ENCODE measurements at regions not wholly inside any gene's neighbourhood (a gene's known extent, or its start where the extent isn't known, plus 50 kb on each side); places are given as distances from the start of the nearest gene placed in this dataset.

GRCh38 chr17:33651686-33652085 is 358.6 kb upstream of the ASIC2 start:
- no peak for ATAC-seq

- no peak for ATAC-seq
Measured at GRCh38 chr17:33652731-33653398, 359.8 kb upstream of the ASIC2 start.

DNA sequence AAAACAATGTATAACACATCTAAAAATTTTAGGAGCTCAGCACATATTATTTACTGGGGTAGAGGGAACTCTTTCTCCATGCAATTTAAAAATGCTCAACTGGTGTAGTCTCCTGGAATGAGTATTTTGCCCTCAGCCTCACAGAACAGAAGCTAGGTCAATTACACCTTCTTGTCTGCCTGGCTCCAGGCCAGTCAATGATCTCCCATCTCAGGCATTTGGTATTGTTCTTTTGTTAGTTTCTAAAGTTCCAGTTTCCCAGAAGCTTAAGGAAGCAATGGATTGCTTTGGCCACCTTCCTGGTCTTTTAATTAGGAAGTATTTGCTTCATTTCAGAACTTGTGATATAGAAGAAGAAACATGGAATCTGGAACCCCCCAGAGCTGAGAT is 360.3 kb upstream of the ASIC2 start:
- ATAC-seq: no peak

DNA sequence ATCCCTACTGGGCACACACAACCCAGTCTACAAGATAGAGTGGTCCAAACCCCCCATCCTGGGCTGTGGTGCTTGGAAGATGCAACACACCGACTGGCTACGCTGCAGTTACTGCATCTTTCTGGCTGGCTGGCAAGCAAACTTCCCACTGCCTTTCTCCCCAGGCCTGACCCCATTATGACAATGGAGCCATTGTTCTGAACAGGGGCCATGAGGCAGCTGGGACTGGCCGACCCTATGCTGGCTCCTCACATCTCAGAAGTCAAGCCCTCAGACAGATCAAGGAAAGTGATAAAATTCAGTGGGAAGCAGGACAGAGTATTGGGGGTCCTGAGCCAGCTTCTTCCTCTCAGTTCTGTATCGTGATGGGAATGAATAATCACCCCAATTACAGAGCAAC is 364.1 kb upstream of the ASIC2 start:
- ATAC-seq: no peak

DNA sequence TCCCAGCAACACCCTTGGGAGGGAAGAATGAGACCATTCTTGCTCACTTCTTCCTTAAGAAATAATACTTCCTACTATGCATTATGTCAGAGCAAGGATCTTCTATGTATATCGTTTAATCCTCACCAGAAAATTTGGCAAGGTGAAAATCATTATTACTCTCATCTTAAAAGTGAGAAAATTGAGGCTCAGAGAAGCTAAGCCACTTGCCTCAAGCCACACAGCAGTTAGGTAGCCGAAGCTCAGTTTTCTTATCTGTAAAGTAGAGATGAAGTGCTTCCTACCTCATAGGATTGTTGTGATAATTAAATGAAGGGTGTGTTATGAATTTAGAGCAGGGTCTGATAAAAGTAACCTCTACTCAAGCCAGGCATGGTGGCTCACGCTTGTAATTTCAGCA is 368.9 kb upstream of the ASIC2 start:
- no peak for ATAC-seq

- ATAC-seq: no peak
Measured at GRCh38 chr17:33664116-33664840, 371.2 kb upstream of the ASIC2 start.

GRCh38 chr17:33667052-33667509 is 374.0 kb upstream of the ASIC2 start:
- ATAC-seq: peak; percentile 64 to 74

- ATAC-seq: no peak
Measured at GRCh38 chr17:33667671-33668070, 374.6 kb upstream of the ASIC2 start.

DNA sequence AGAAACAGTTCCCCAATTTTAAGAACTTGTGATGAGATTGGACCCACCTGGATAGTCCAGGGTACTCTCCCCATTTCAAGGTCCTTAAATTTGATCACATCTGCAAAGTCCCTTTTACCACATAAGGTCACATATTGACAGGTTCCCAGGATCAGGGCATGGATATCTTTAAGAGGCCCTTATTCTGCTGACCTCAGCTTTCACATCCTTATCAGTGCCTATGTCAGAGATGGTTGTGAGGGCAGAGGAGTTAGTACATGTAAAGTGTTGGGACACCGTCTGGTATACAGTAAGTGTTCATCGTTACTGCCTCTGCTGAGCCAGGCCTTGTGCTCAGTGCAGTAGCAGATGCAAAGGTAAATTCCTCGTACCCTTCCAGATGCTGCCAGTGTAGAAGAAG is 375.4 kb upstream of the ASIC2 start:
- no peak for ATAC-seq

- ATAC-seq: no peak
Measured at GRCh38 chr17:33671491-33671890, 378.4 kb upstream of the ASIC2 start.

DNA sequence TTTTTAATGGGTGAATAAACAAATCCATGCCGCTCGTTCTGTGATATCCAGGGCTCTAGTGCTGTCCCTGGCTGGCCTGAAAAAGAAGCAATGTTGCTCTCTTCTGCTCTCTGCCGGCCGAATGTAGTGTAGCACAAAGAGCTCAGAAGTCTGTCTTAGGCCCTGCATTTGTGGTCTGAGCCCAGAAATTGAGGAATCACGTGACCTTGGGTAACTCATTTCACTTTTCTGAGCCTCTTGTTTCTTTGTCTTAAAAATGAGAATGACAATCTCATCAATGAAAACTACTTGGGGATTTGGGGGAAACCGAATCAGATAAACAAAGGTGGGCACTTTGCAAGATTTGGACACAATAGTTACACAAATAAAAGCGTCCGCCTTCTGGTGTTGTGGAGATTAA is 381.6 kb upstream of the ASIC2 start:
- ATAC-seq: no peak

GRCh38 chr17:33676444-33676843 is 383.3 kb upstream of the ASIC2 start:
- ATAC-seq: no peak

DNA sequence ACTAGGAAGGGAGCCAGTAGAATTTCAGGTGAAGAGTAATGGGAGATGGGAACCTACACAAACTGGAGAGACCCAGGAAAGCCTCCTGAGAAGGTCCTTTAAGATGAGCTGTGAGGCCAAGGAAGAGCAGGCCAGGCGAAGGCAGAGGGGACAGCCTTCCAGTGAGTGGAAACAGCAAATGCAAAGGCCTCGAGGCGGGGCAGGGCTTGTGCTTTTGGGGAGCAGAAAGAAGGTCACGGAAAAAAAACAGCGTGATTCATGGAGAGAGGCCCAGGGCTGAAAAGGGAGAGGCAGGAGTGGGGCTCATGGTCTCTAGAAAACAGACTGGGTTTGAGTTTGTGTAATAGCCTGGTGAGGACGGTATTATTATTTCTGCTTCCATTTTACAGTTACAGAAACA is 386.5 kb upstream of the ASIC2 start:
- no peak for ATAC-seq

DNA sequence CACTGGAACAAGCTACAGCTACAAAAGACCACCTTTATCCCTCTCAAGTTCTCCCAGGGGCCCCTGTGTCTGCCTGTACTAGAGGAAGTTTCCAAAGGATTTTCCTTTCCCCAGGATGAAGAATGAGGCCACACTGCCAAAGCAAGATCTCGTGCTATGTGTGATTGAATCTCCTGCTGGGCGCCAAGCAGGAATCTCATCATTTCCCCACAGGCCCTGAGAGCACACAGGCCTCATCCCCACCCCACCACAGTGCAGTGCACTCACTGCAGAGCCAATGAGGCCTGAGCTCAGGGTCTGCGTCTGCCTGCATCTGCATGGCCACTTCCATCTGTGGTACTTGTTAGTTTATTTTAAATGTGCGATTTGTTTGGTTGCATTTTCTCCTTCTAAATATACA is 387.4 kb upstream of the ASIC2 start:
- no peak for ATAC-seq

DNA sequence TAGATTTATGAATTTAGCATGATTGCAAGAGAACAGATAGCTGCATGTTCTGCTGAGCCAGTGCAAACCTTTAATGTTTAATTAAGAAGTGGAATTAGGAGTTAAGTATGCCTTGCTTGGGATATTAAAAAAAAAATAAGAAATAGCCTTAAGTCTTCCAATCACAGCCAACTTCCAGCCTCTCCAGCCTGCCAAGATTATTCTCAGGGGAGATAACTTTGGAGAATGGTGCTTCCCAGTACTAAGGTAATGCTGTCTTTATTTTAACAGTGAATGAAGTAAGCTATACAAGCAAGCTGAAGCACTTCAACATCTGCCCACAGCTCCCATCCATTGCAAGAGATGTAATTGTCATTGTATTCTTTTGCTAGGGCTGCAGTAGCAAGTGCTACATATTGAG is 389.5 kb upstream of the ASIC2 start:
- ATAC-seq: no peak

GRCh38 chr17:33684735-33685134 is 391.6 kb upstream of the ASIC2 start:
- no peak for ATAC-seq

GRCh38 chr17:33686171-33686570 is 393.1 kb upstream of the ASIC2 start:
- no peak for ATAC-seq

- ATAC-seq: no peak
Measured at GRCh38 chr17:33687831-33688230, 394.7 kb upstream of the ASIC2 start.

- no peak for ATAC-seq
Measured at GRCh38 chr17:33688771-33689170, 395.7 kb upstream of the ASIC2 start.

DNA sequence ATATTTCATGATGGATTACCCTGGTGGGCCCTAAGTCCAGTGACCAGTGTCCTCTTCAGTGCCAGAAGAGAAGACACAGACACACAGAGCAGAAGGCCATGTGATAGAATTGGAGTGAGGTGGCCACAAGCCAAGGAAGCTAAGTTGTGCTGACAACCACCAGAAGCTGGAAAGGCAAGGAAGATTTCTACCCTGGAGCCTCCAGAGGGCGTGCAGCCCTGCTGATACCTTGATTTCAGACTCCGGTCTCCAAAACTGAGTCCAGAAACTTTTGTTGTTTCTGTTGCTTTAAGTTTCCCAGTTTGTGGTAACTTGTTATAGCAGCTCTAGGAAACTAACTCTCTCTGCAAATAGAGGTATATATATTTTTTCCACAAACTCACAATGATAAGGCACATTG is 396.6 kb upstream of the ASIC2 start:
- ATAC-seq: no peak

GRCh38 chr17:33695431-33695830 is 402.3 kb upstream of the ASIC2 start:
- no peak for ATAC-seq

DNA sequence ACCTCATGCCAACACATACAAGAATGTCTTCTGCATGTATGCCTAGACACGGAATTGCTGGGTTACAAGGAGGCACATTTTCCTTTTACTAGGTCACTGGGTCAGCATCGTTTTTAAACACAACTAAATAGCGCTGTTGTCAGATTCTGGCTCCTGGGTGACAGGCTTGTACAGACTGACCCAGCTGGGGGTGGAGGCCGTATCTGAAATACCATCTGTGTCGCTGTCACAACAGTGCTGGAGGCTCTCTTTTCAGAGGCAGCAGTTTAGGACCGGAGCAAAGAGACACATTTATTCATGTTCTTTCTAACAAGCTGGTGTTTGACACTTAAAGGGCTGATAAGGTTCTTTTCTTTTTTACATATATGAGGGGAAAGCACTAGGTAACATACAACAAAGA is 403.0 kb upstream of the ASIC2 start:
- ATAC-seq: no peak

- ATAC-seq: peak in 1 of 2 donors; percentile 41
Measured at GRCh38 chr17:33697557-33697956, 404.5 kb upstream of the ASIC2 start.

GRCh38 chr17:33701910-33702309 is 408.8 kb upstream of the ASIC2 start:
- ATAC-seq: no peak

DNA sequence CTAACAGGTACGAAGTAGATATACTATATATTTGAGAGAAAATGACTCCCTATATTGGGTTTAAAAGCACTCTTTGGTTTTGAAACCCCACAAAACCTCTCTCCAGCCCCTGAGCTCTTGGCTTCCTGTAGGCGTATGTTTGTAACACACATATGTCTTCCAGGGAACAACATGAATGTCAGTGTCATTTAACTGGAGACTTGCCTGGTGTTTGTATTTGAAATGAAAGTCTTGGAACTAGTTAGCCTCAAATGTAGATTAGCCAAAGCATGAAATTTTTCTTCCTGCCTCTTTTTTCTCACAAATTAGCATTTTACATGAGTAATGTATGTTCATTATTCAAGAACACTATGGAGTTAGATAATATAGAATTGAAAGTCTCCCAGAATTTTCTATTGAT is 411.8 kb upstream of the ASIC2 start:
- ATAC-seq: no peak
